HG03066 (cell line): ENCODE measurements at regions not wholly inside any gene's neighbourhood (a gene's known extent, or its start where the extent isn't known, plus 50 kb on each side); places are given as distances from the start of the nearest gene placed in this dataset.
"Not testable (repeated sequence)": the region's sequence is repeated elsewhere in the genome, so short reads cannot be mapped to it uniquely, and the experiment has no call there.

Experiments
- ATAC-seq: cut with Tn5 transposase; IDR thresholded peaks from one replicate; pipeline ENCODE4 v1.9.1; 2021; ENCODE audit warnings: low read depth; ENCODE audit not compliant: unreplicated experiment

- ATAC-seq, result no peak
Observed at GRCh38 chr2:111671426-111672150, 212.4 kb downstream of the ANAPC1 start.

DNA sequence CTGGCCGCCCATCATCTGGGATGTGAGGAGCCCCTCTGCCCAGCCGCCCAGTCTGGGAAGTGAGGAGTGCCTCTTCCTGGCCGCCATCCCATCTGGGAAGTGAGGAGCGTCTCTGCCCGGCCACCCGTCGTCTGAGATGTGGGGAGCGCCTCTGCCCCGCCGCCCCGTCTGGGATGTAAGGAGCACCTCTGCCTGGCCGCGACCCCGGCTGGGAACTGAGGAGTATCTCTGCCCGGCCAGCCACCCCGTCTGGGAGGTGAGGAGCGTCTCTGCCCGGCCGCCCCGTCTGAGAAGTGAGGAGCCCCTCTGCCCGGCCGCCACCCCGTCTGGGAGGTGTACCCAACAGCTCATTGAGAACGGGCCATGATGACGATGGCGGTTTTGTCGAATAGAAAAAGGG, 211.4 kb downstream of the ANAPC1 start:
- ATAC-seq, result not testable (repeated sequence)

DNA sequence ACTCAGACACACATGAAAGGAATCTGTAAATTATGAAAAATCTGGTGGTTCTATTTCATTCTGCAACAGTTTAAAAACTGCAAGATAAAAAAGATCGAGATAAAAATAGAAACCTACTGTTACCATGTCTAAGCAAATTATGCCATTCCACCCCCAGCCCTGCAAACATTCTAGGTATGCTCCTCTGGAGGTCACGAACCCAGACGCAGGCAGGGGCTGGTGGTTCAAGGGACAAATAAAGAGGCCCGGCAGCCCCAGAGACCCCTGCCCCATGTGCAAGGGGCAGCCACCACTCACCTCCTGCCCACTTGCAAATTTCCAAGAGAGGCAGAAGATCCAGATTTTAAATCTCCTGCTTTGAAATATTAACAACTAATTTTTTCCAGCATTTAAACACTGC, 210.5 kb downstream of the ANAPC1 start:
- no peak for ATAC-seq

DNA sequence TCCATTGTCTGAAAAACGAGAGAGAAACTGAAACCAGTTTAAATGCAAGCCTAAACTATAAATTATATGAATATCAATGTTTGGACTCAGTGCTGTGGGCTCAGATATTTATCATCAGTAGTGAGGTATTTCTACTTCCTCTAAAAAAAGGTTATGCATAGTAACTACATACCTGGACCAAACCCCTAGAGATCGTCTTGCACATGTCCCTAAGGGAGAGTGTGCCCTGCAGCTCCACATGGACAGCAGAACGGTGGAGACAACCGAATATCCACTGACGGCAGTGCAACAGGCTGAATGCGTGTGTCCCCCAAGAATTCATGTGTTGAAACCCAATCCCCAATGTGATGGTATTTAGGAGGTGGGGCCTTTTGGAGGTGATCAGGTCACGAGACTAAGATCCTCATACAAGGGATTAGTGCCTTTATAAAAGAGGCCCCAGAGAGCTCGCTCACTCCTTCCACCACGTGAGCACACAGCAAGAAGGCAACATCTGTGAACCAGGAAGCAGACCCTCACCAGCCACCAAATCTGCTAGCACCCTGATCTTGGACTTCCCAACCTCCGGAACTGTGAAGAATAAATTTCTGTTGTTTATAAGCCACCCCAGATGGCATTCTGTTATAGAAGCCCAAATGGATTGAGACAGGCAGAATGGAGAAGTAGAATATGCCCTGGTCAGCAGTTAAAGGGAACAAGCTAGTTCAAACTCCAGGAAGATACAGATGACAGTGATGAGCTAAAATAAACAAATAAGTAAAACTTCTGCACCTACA, 208.4 kb downstream of the ANAPC1 start:
- no peak for ATAC-seq

- ATAC-seq, result no peak
Observed at GRCh38 chr2:111676291-111676822, 207.6 kb downstream of the ANAPC1 start.

- ATAC-seq, result no peak
Observed at GRCh38 chr2:111678161-111678560, 205.8 kb downstream of the ANAPC1 start.

DNA sequence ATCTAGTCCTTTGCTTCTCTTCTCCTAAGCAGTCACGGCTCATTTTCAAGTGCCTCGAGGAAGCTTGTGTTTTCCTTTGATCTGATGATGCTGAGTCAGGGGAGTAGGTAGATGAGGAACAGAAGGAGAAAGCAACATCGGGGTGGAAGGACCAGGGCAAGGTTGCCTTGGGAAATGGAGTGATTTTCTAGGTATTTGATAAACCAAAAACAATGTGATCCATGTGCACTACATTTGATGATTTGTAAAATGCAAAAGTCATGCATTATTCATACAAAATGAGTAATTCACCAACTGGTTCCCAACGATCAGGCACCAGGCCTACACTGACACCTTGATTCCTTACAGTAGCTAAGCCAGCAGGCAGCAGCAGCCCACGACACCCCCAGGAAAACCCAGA, 205.3 kb downstream of the ANAPC1 start:
- ATAC-seq, result no peak

DNA sequence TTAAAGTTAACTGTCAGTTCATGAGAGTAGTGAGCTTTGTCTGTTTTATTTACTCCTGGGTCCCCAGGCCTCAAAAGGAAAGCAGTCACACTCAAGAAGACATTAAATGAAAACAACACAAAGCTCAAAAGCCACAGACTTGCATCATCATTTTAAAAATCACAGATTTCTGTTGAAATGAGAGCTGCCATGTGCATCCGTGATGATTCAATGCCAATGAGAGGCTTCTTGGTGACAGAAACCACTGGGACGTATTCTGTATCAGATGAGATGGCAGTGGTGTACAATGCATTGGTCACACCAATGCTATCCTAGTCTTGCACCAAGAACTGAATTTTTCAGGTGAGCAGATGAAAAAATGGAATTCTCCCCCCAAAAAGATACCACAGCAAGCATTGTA, 204.8 kb downstream of the ANAPC1 start:
- no peak for ATAC-seq

GRCh38 chr2:111684611-111685010, 199.4 kb downstream of the ANAPC1 start:
- ATAC-seq, result no peak

- no peak for ATAC-seq
Observed at GRCh38 chr2:111685342-111685741, 198.7 kb downstream of the ANAPC1 start.

DNA sequence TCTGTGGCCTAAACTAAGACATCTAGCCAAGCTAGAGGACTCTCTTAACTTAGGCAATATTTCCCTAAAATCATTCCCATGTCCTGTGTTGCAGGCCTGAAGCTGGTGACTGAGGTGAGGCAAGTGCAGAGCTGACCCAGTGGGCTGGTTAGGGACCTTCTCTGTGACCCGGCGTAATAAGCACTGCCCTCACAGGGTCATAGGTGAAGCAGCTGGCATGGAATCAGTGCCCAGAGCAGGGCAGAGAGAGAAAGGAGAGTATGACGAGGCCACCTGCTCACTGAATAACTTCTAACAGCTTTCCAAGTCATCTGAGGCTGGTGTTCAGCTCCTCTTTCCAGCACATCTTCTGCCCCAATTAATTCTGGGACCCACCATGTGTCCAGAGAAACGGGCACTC, 197.0 kb downstream of the ANAPC1 start:
- no peak for ATAC-seq

GRCh38 chr2:111687911-111688310, 196.1 kb downstream of the ANAPC1 start:
- no peak for ATAC-seq

- no peak for ATAC-seq
Observed at GRCh38 chr2:111688482-111688881, 195.5 kb downstream of the ANAPC1 start.

- ATAC-seq, result no peak
Observed at GRCh38 chr2:111689174-111689573, 194.8 kb downstream of the ANAPC1 start.

DNA sequence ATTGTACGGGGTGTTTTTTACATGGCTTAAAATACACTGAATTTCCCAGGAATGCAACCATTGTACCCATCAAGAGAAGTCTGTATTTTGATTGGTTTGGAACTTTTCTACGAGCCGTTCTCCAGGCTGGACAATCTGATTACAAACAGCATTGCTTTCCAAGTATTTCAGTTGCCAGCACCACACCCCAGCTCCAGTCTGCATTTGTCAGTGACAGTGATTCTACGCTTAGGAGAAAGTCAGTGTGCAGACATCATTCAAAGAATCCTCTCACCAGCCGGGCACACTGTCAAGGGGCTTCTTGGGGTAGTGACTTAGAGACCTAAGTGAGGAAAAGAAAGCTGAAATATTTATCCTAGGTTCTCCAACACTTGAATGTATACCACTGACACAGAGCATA, 194.1 kb downstream of the ANAPC1 start:
- no peak for ATAC-seq

DNA sequence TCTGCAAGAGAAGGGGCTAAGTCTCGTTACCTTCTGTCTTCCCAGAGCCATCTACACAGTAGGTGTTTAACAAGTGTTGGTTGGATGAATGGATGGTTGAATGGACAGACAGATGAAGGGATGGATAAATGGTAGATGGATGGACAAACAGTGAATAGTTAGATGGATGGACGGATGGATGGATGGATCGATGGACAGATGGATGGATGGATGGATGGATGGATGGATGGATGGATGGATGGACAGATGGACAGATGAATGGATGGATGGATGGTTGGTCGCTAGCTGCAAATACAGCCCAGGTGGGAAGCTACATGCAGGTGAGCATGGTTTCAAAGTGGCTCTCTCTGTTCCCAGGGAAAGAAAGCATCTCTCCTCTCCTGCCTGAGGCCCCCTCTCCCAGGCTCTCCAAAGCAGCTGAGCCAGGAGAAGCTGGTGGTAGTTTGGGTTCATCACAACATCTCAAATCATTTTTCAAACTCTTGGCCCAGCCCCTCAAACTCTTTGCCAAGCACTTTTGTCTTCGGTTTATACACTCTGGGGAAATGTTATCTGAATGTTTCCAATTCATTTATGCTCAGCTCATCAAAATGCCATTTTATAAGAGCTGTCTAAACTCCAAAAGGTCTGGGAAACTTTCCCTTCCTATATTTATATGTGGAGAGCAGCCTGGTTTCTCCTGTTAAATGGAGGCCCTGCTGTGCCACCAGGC, 192.7 kb downstream of the ANAPC1 start:
- ATAC-seq, result no peak

GRCh38 chr2:111692311-111692710, 191.7 kb downstream of the ANAPC1 start:
- no peak for ATAC-seq

- no peak for ATAC-seq
Observed at GRCh38 chr2:111694700-111695101, 189.3 kb downstream of the ANAPC1 start.

DNA sequence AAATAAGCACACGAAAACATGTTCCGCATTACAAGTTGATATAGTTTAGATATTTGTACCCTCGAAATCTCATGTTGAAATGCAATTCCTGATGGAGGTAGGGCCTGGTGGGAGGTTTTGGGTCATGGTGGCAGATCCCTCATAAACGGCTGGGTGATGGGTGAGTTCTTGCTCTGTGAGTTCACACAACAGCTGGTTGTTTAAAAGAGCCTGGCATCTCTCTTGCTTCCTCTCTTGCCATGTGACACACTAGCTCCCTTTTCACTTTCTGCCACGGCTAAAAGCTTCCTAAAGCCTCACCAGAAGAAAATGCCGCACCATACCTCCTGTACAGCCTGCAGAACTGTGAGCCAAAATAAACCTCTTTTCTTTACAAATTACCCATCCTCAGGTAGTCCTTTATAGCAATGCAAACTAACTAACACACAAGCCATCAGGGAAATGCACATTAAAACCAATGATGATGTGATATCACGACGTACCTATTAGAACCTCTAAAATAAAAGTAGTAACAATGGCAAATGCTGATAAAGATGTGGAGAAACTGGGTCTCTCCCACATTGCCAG, 188.5 kb downstream of the ANAPC1 start:
- no peak for ATAC-seq

DNA sequence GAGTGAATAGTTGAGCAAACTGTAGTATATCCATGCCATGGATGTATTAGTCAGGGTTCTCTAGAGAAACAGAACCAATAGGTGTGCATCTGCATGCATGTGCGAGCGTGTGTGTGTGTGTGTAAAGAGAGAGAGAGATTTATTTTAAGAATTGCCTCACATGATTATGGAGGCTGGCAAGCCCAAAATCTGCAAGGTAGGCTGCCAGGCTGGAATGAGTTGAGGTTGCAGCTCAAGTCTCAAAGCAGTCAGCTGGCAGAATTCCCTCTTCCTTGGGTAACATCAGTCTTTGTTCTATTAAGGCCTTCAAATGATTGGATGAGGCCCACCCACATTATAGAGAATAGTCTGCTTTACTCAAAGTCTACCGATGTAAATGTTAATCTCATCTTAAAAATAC, 187.8 kb downstream of the ANAPC1 start:
- no peak for ATAC-seq

DNA sequence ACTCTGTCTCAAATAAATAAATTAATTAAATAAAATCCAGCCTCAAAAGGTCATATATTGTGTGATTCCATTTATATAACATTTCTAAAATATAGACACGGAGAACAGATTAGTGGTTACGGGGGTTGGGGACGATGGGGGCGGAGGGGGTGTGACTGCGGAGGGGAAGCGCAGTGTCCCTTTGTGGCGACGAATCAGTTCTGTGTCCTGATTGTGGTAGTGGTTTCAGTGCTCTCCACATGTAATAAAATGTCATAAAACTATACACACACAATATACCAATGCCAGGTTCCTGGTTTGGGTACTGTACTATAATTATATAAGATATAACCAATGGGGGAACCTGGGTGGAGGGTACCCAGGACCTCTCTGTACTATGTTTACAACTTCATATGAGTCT, 186.4 kb downstream of the ANAPC1 start:
- ATAC-seq, result no peak
